ENCODE measurements at regions not wholly inside any gene's neighbourhood (a gene's known extent, or its start where the extent isn't known, plus 50 kb on each side); places are given as distances from the start of the nearest gene placed in this dataset.

DNA sequence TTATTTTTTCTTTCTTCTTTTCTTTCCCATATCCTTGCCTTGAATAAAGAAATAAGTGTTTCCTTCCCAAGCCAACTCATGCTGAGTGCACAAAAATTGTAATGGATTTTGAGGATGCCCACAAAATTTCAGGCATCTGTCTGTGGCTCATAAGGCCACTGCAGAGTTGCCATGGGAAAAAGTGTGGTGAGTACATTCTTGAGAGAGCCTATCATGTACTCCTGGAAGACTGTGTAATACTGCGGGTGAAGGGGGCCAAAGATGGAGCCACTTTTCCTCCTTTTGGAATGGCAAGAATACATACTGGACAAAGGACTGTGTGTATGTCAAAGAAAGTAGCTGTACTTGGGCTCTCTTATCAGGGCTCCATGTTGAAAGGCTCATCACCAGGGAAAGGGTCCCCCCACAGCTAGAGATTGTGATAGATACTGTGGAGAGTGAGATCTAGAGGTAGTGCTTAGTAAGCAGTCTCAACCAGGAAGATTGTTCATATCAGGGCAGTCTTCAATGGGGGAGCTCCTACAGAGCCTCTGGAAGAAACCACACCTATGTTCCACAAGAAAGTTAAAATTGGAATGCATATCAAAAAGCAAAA lies 341.6 kb upstream of the KCND2 start:
- TF ChIP-seq, protein P1, sequence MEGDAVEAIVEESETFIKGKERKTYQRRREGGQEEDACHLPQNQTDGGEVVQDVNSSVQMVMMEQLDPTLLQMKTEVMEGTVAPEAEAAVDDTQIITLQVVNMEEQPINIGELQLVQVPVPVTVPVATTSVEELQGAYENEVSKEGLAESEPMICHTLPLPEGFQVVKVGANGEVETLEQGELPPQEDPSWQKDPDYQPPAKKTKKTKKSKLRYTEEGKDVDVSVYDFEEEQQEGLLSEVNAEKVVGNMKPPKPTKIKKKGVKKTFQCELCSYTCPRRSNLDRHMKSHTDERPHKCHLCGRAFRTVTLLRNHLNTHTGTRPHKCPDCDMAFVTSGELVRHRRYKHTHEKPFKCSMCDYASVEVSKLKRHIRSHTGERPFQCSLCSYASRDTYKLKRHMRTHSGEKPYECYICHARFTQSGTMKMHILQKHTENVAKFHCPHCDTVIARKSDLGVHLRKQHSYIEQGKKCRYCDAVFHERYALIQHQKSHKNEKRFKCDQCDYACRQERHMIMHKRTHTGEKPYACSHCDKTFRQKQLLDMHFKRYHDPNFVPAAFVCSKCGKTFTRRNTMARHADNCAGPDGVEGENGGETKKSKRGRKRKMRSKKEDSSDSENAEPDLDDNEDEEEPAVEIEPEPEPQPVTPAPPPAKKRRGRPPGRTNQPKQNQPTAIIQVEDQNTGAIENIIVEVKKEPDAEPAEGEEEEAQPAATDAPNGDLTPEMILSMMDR (IDR thresholded peaks at IDR 0.05; ENCODE audit: borderline replicate concordance, insufficient read depth, low read depth, low read length) = no peak
- no peak overlapping the region for H3K4me3 ChIP-seq (ENCODE audit: low read depth, low read length)

DNA sequence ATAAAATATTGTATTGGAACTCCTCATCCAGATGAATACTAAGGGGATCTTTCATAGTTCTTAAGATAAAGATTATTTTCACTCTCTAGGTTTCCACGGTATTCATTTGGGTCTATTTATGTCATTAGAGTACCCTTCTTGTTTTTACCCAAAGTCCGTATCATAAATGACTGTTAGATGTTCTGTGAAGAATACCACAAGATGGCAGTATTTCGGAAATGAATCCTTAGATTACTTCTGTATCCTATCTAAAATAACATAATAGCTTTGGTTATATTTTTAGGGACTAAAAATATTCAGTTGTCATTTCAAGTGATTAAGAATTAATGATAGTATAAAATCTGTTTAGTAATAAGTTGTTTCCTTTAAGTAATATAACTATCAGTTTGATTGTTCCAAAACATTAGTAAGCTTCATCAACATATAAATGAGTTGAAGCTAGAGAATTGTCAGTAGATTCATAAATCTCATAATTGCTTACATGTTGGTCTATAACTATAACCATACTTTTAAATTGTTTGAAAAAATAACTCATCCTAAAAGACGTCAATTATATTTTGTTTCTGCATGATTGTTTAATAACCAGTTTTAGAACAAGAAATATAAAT lies 337.5 kb upstream of the KCND2 start:
- no peak overlapping the region for H3K4me3 ChIP-seq (ENCODE audit: low read depth, low read length)
- TF ChIP-seq, protein P1 (IDR thresholded peaks at IDR 0.05; ENCODE audit: borderline replicate concordance, insufficient read depth, low read depth, low read length) = no peak

DNA sequence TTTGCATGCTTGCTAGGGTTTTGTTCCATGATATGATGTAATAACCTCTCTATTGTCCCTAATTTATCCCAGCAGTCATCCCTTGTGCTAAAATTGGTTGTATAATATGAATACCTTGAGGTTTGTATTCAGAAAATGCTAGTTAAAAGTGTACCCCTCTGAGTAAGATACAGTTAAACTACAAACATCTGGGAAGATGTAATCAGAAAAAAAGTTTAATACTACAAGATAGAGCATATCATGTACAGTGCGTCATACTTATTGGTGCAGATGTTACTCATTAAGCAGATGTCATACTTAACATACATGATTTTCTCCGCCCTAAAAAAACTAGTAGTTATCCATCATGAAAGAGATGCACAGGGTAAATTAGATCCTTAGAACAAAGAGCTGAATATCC lies 336.1 kb upstream of the KCND2 start:
- TF ChIP-seq, protein P1 (IDR thresholded peaks at IDR 0.05; ENCODE audit: borderline replicate concordance, insufficient read depth, low read depth, low read length) = no peak
- H3K4me3 ChIP-seq (ENCODE audit: low read depth, low read length) = no peak overlapping the region

DNA sequence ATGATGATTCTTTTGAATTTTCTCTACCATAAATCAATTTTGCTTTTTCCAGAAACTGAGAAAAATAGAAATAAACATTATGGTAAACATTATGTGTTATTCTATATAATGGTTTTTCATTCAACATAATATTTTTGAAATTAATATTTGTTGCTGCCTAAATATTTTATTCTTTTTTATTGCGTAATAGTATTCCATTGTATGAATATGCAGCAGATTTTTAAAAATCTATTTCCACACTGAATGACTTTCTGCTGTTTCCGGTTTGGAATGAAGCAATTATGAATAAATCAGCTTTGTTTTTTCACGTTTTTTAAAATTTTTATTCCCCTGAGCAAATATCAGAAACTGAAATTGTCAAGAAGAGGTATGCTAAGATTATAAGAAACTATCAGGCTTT lies 335.2 kb upstream of the KCND2 start:
- TF ChIP-seq, protein P1 (IDR thresholded peaks at IDR 0.05; ENCODE audit: borderline replicate concordance, insufficient read depth, low read depth, low read length) = no peak
- H3K4me3 ChIP-seq (ENCODE audit: low read depth, low read length) = no peak overlapping the region

DNA sequence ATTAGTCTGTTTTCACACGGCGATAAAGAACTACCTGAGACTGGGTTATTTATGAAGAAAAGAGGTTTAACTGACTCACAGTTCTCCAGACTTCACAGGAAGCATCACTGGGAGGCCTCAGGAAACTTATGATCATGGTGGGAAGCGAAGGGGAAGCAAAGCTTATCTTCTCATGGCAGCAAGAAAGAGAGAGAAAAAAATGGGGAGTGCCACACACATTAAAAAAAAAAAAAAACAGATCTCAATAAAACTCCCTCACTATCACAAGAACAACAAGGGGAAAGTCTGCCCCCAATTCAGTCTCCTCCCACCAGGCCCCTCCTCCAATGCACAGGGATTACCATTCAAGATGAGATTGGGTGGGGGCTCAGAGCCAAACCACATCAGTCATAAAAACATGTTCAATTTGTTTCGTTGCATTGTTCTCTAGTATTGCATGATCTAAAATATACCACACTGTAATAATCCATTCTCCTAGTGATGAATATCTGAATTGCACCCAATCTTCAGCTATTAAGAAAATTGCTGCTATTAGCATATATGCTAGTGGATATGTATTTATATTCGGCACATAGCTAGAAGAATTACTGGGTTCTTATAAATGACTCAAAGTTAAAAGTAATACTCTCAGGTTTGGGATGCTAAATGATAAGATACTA lies 328.9 kb upstream of the KCND2 start:
- TF ChIP-seq, protein P1 (IDR thresholded peaks at IDR 0.05; ENCODE audit: borderline replicate concordance, insufficient read depth, low read depth, low read length) = no peak
- no peak overlapping the region for H3K4me3 ChIP-seq (ENCODE audit: low read depth, low read length)

DNA sequence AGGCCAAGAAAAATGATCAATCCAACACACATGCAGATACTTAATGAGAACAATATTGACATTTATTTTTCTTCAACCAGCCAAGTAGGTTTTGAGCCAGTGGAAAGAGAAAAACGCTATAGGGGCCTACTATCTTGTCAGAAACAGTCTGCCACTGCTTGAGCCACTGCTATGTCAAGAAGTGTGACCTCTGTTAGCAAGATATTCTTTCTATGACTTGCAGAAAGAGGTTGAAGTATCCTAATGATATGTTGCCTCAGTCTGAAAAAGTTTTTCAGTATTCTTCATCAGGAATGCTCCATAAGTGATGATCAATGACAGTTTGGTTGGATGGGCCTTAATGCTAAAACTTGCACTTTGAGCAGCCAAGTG lies 328.4 kb upstream of the KCND2 start:
- H3K4me3 ChIP-seq (ENCODE audit: low read depth, low read length) = no peak overlapping the region
- TF ChIP-seq, protein P1 (IDR thresholded peaks at IDR 0.05; ENCODE audit: borderline replicate concordance, insufficient read depth, low read depth, low read length) = no peak

DNA sequence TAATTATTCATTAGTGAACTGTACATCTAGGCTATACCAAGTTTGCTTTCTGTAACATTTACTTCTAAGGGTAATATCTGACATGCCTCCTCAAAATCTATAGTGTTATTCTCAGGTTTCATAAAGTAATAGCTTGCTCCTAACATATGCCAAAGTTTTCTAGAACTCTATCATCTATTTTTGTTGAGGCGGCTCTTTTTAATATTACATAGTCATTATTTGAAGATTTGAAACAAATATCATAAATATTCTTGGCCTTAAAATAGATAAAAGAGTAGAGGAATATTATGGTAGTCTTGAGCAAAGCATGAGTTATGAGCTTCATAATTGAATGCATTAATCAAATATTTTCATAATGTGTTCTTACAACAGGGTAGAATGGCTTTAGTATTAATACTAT lies 327.2 kb upstream of the KCND2 start:
- TF ChIP-seq, protein P1 (IDR thresholded peaks at IDR 0.05; ENCODE audit: borderline replicate concordance, insufficient read depth, low read depth, low read length) = no peak

More for the DNA sequence above, 327.2 kb upstream of the KCND2 start:
- H3K4me3 ChIP-seq (ENCODE audit: low read depth, low read length) = no peak overlapping the region
